Urinary bladder (tissue), 3 donors: ENCODE measurements at regions not wholly inside any gene's neighbourhood (a gene's known extent, or its start where the extent isn't known, plus 50 kb on each side); places are given as distances from the start of the nearest gene placed in this dataset.

Experiments used
- DNase-seq: peaks from one replicate; pipeline ENCODE4 v3.0.0-alpha.2; 2015; ENCODE audit errors: extremely low spot score
- H3K27ac ChIP-seq: one replicate; pipeline ENCODE4 v1.5.1; 2013; ENCODE audit warnings: low read depth, mild to moderate bottlenecking, moderate library complexity
- H3K36me3 ChIP-seq: one replicate; pipeline ENCODE4 v1.6.1; 2013; ENCODE audit warnings: mild to moderate bottlenecking, moderate library complexity; ENCODE audit not compliant: insufficient read depth
- H3K4me1 ChIP-seq: one replicate; pipeline ENCODE4 v1.6.1; 2013; ENCODE audit warnings: mild to moderate bottlenecking, moderate library complexity; ENCODE audit not compliant: insufficient read depth
- H3K4me3 ChIP-seq: one replicate; pipeline ENCODE4 v1.5.1; 2013; ENCODE audit warnings: low read depth, low read length
- WGBS: extraction: QIAGEN DNeasy Blood & Tissue Kit; methylation state at CpG from one replicate; pipeline ENCODE4 v1.1.7; 2013; 5-methylcytosine and 5-hydroxymethylcytosine counted together
- donor health status: healthy with polysubstance abuse.
- donor health status: healthy.

GRCh38 chr14:31978423-31978822, 98.7 kb upstream of the ARHGAP5 start:
- H3K4me1 ChIP-seq, result no peaks in the 10 kb centered on the region
- H3K36me3 ChIP-seq, result no peaks in the 10 kb centered on the region
- 56% methylated on average over 3 of the region's 3 CpGs for WGBS
- no peak for DNase-seq
- H3K27ac ChIP-seq, result no peak overlapping the region
- no peak overlapping the region for H3K4me3 ChIP-seq

GRCh38 chr14:31982642-31983041, 94.5 kb upstream of the ARHGAP5 start:
- WGBS, result 92% methylated on average over 1 of the region's 1 CpG
- Histone ChIP-seq H3K4me1 (no peaks in the 10 kb centered on the region), H3K4me3 (no peak overlapping the region), H3K27ac (no peak overlapping the region), H3K36me3 (no peaks in the 10 kb centered on the region)
- no peak for DNase-seq

GRCh38 chr14:31986405-31986804, 90.7 kb upstream of the ARHGAP5 start:
- H3K27ac ChIP-seq, result no peak overlapping the region
- no peaks in the 10 kb centered on the region for H3K4me1 ChIP-seq

GRCh38 chr14:31987721-31988120, 89.4 kb upstream of the ARHGAP5 start:
- no peaks in the 10 kb centered on the region for H3K4me1 ChIP-seq
- no peak overlapping the region for H3K27ac ChIP-seq
- WGBS, result 98% methylated on average over 1 of the region's 1 CpG
- H3K4me3 ChIP-seq, result no peak overlapping the region
- no peaks in the 10 kb centered on the region for H3K36me3 ChIP-seq
- DNase-seq, result no peak

More at GRCh38 chr14:31986405-31986804, 90.7 kb upstream of the ARHGAP5 start:
- no peaks in the 10 kb centered on the region for H3K36me3 ChIP-seq
- H3K4me3 ChIP-seq, result no peak overlapping the region
- no peak for DNase-seq

- Histone ChIP-seq H3K27ac (no peak overlapping the region), H3K4me3 (no peak overlapping the region), H3K4me1 (no peaks in the 10 kb centered on the region), H3K36me3 (no peaks in the 10 kb centered on the region)
- DNase-seq, result no peak
- 77% methylated on average over 1 of the region's 1 CpG for WGBS
Observed at GRCh38 chr14:31988244-31988643, 88.9 kb upstream of the ARHGAP5 start.

GRCh38 chr14:31990183-31990857, 86.8 kb upstream of the ARHGAP5 start:
- no peaks in the 10 kb centered on the region for H3K4me1 ChIP-seq
- H3K4me3 ChIP-seq, result no peak overlapping the region
- no peak for DNase-seq
- H3K27ac ChIP-seq, result no peak overlapping the region
- 62% methylated on average over 6 of the region's 6 CpGs for WGBS
- H3K36me3 ChIP-seq, result no peaks in the 10 kb centered on the region

- H3K4me1 ChIP-seq, result no peaks in the 10 kb centered on the region
- no peak overlapping the region for H3K4me3 ChIP-seq
- H3K27ac ChIP-seq, result no peak overlapping the region
- H3K36me3 ChIP-seq, result no peaks in the 10 kb centered on the region
- no peak for DNase-seq
- WGBS, result 24% methylated on average over 6 of the region's 6 CpGs
Observed at GRCh38 chr14:31990926-31991572, 86.1 kb upstream of the ARHGAP5 start.

GRCh38 chr14:31992011-31992447, 85.1 kb upstream of the ARHGAP5 start:
- Histone ChIP-seq H3K36me3 (no peaks in the 10 kb centered on the region), H3K27ac (no peak overlapping the region), H3K4me3 (no peak overlapping the region), H3K4me1 (no peaks in the 10 kb centered on the region)
- no peak for DNase-seq
- 37% methylated on average over 1 of the region's 1 CpG for WGBS

GRCh38 chr14:31993521-31993951, 83.6 kb upstream of the ARHGAP5 start:
- DNase-seq, result no peak
- Histone ChIP-seq H3K36me3 (no peaks in the 10 kb centered on the region), H3K4me1 (no peaks in the 10 kb centered on the region), H3K4me3 (no peak overlapping the region), H3K27ac (no peak overlapping the region)
- 90% methylated on average over 3 of the region's 3 CpGs for WGBS

- DNase-seq, result no peak
- Histone ChIP-seq H3K27ac (no peak overlapping the region), H3K36me3 (no peaks in the 10 kb centered on the region), H3K4me1 (no peaks in the 10 kb centered on the region), H3K4me3 (no peak overlapping the region)
- WGBS, result 56% methylated on average over 3 of the region's 3 CpGs
Observed at GRCh38 chr14:31994391-31995033, 82.6 kb upstream of the ARHGAP5 start.

- Histone ChIP-seq H3K4me1 (no peaks in the 10 kb centered on the region), H3K36me3 (no peaks in the 10 kb centered on the region), H3K27ac (no peak overlapping the region), H3K4me3 (no peak overlapping the region)
- no peak for DNase-seq
- WGBS, result 99% methylated on average over 5 of the region's 5 CpGs
Observed at GRCh38 chr14:32003585-32003984, 73.5 kb upstream of the ARHGAP5 start.

GRCh38 chr14:32004300-32004699, 72.8 kb upstream of the ARHGAP5 start:
- Histone ChIP-seq H3K4me3 (no peak overlapping the region), H3K27ac (no peak overlapping the region), H3K36me3 (no peaks in the 10 kb centered on the region), H3K4me1 (no peaks in the 10 kb centered on the region)
- 86% methylated on average over 4 of the region's 4 CpGs for WGBS
- DNase-seq, result no peak

- H3K4me3 ChIP-seq, result no peak overlapping the region
- no peak for DNase-seq
- no peaks in the 10 kb centered on the region for H3K4me1 ChIP-seq
- H3K36me3 ChIP-seq, result no peaks in the 10 kb centered on the region
- H3K27ac ChIP-seq, result no peak overlapping the region
- 97% methylated on average over 5 of the region's 5 CpGs for WGBS
Observed at GRCh38 chr14:32005628-32006027, 71.5 kb upstream of the ARHGAP5 start.
